ENCODE measurements at regions not wholly inside any gene's neighbourhood (a gene's known extent, or its start where the extent isn't known, plus 50 kb on each side); places are given as distances from the start of the nearest gene placed in this dataset.

DNA sequence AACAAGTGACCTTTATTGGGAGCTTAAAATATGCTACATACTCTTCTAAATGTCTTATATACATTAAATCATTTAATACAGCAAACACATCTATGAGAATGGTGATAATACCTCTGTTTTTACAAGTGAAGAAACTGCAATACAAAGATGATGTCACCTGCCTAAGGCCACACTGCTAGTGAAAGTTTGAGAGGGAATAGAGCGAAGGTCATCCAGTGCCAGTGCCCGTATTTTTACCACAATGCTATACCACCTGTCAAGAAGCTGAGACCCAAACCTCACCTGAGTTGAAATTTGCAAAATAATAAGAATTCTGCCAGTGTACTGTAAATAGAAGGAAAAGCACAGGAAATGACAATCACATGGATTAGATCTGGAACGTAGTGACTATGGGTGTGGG, 200.4 kb upstream of the TMPRSS15 start:
- Histone ChIP-seq H3K4me3 (no peak overlapping the region), H3K27me3 (no peaks in the 10 kb centered on the region), H3K4me1 (no peaks in the 10 kb centered on the region), H3K9me3 (no peaks in the 10 kb centered on the region), H3K36me3 (no peaks in the 10 kb centered on the region), H3K27ac (no peak overlapping the region)
- ATAC-seq (no peak), DNase-seq (no peak)
- TF ChIP-seq, protein P1, sequence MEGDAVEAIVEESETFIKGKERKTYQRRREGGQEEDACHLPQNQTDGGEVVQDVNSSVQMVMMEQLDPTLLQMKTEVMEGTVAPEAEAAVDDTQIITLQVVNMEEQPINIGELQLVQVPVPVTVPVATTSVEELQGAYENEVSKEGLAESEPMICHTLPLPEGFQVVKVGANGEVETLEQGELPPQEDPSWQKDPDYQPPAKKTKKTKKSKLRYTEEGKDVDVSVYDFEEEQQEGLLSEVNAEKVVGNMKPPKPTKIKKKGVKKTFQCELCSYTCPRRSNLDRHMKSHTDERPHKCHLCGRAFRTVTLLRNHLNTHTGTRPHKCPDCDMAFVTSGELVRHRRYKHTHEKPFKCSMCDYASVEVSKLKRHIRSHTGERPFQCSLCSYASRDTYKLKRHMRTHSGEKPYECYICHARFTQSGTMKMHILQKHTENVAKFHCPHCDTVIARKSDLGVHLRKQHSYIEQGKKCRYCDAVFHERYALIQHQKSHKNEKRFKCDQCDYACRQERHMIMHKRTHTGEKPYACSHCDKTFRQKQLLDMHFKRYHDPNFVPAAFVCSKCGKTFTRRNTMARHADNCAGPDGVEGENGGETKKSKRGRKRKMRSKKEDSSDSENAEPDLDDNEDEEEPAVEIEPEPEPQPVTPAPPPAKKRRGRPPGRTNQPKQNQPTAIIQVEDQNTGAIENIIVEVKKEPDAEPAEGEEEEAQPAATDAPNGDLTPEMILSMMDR (IDR thresholded peaks at IDR 0.05), result no peak
- intact Hi-C loops (cut with DNase I), result no loop called here

DNA sequence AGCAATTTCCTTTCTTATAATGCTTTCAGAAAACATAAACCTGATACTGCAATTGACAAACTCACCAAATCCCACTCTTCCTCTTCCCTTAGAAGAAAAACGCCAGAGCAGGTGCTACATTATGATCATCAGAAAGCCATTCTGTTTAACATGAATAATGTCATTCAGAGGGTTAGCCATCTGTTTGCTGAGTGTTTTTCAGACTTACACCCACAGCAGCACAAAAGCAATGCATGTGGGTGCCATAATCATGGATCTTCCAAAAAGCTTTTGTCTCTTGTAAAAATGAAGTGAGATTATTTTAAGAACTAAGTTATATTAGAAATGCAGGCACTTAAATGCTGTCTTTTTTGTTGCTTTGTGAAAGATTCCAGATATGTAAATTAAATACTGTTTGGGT, 204.6 kb upstream of the TMPRSS15 start:
- Histone ChIP-seq H3K27ac (no peak overlapping the region), H3K4me1 (no peaks in the 10 kb centered on the region), H3K27me3 (no peaks in the 10 kb centered on the region), H3K36me3 (no peaks in the 10 kb centered on the region), H3K4me3 (no peak overlapping the region), H3K9me3 (no peaks in the 10 kb centered on the region)
- ATAC-seq (no peak), DNase-seq (no peak)
- TF ChIP-seq, protein P1 (IDR thresholded peaks at IDR 0.05), result no peak
- intact Hi-C loops (cut with DNase I), result no loop called here

DNA sequence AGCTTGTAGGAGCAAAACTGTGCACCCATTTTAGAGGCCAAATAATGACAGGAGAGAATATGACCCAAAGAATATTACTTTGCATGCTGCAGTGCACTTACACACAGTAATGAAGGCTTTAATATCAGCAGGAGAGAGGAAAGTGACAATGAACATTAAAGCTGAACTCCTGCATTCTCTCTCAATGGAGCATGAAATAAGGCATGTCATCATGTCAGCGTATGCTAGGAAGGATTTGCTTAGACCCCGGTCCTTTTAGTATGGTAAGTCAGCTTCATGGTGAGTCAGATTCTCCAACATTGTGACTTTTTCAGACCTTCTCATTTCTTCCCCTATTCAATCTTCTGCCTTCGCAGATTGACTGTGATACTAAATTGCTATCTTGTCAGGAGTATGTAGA, 210.7 kb upstream of the TMPRSS15 start:
- Histone ChIP-seq H3K27ac (no peak overlapping the region), H3K9me3 (no peaks in the 10 kb centered on the region), H3K36me3 (no peaks in the 10 kb centered on the region), H3K4me3 (no peak overlapping the region), H3K27me3 (no peaks in the 10 kb centered on the region), H3K4me1 (no peaks in the 10 kb centered on the region)
- intact Hi-C loops (cut with DNase I), result no loop called here
- no peak for ATAC-seq
- DNase-seq, result no peak
- TF ChIP-seq, protein P1 (IDR thresholded peaks at IDR 0.05), result no peak

DNA sequence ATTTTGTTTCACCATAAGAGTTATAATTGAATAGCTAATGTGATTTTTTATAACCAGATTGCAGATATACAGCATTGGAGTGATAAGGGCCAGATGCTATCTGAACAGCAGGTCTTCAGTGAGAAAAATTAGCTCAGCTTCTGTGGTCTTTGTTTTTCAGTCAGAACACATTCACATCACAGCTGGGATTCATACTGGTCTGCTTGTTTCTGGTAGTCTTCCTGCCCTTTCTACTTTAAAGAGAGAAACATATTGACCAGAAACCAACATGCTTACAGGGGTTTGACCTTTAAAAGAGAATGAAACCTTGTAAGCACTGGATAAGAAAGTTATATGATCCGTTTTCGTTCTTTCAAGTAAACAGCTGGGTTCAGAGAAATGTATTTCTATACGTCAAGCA, 213.7 kb upstream of the TMPRSS15 start:
- ATAC-seq, result no peak
- no peak overlapping the region for H3K27ac ChIP-seq
- DNase-seq, result no peak
- no peaks in the 10 kb centered on the region for H3K27me3 ChIP-seq
- no peaks in the 10 kb centered on the region for H3K9me3 ChIP-seq
- no peaks in the 10 kb centered on the region for H3K4me1 ChIP-seq
- no peaks in the 10 kb centered on the region for H3K36me3 ChIP-seq
- H3K4me3 ChIP-seq, result no peak overlapping the region
- TF ChIP-seq, protein P1 (IDR thresholded peaks at IDR 0.05), result no peak
- intact Hi-C loops (cut with DNase I), result no loop called here

DNA sequence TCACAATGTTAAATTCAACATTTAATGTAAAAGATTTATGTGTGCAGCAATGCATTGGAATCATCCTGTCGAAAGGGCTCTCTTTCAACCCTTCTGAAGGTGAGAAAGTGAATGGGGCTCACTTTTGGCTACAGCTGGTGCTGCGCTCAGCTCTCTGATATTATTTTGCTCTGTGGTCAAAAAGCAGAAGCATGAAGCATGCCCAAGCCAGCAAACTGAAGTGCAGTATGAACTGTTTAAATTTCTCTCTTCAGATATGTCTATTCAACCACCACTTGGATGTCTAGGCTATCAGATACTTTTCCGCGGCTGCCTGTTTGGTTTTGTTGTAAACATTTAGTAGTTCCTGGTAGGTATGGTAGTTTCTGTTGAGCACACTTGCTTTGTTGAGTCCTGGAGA, 216.9 kb upstream of the TMPRSS15 start:
- Histone ChIP-seq H3K9me3 (no peaks in the 10 kb centered on the region), H3K36me3 (no peaks in the 10 kb centered on the region), H3K27me3 (no peaks in the 10 kb centered on the region), H3K27ac (no peak overlapping the region), H3K4me1 (no peaks in the 10 kb centered on the region), H3K4me3 (no peak overlapping the region)
- DNase-seq (no peak), ATAC-seq (no peak)
- intact Hi-C loops (cut with DNase I), result no loop called here
- TF ChIP-seq, protein P1 (IDR thresholded peaks at IDR 0.05), result no peak

DNA sequence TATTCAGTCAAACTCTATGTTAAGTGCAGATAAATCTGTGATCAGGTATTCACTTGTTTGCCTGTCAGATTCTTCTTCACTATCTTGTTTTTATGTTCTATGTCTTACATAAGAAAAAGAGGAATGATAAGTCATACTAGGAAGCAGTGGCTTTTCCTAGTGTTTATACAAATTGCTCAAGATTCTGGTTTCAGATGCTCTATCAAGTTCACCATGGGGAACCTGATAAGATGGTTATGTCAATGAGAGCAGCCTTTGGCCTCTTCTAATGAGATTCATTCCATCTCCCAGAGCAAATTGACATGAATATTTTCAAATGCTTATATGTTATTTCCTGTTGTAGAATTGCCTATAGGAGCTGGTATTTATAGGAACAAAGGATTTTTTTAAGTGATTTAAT, 218.8 kb upstream of the TMPRSS15 start:
- Histone ChIP-seq H3K4me1 (no peaks in the 10 kb centered on the region), H3K27me3 (no peaks in the 10 kb centered on the region), H3K9me3 (no peaks in the 10 kb centered on the region), H3K36me3 (no peaks in the 10 kb centered on the region), H3K27ac (no peak overlapping the region), H3K4me3 (no peak overlapping the region)
- ATAC-seq, result no peak
- DNase-seq, result no peak
- TF ChIP-seq, protein P1 (IDR thresholded peaks at IDR 0.05), result no peak
- intact Hi-C loops (cut with DNase I), result no loop called here
